Gastroesophageal sphincter (tissue), 3 donors: ENCODE measurements at regions not wholly inside any gene's neighbourhood (a gene's known extent, or its start where the extent isn't known, plus 50 kb on each side); places are given as distances from the start of the nearest gene placed in this dataset.

Source experiments
- EP300 ChIP-seq: sonication (generic); formaldehyde crosslinking; IDR thresholded peaks from one replicate; pipeline ENCODE4 v1.6.1; 2017; ENCODE audit warnings: antibody characterized with exemption, mild to moderate bottlenecking
- TF ChIP-seq, protein P1 (sequence below), 4 experiments: fragments of 200-600 bp in 2 of 4; fragments of 450-650 bp in 2 of 4; sonication (generic) in 1 of 4; IDR thresholded peaks; one replicate each; pipeline ENCODE4 v1.5.1; 2017 to 2019; ENCODE audit warnings: antibody characterized with exemption in 4 of 4, mild to moderate bottlenecking in 2 of 4, moderate library complexity in 2 of 4

DNA sequence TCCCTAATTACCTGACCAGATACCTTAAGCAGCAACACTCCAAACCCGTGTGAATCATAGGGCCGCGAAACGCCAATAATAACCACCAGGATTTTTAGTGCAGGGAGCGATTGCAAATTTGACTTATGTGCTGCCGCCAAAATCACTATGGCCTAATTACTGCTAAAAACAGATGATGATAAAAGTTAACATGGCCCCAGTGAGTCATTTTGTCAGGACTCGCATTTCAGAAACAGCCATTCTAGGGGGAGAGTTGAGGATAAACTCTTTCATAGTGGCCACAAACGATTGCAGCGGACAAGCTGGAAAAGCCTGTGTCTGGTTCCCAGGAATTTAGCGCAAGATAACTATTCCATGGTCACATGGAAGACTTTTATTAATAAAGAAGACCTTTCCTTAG is 103.4 kb downstream of the HLX start:
- TF ChIP-seq, protein P1, sequence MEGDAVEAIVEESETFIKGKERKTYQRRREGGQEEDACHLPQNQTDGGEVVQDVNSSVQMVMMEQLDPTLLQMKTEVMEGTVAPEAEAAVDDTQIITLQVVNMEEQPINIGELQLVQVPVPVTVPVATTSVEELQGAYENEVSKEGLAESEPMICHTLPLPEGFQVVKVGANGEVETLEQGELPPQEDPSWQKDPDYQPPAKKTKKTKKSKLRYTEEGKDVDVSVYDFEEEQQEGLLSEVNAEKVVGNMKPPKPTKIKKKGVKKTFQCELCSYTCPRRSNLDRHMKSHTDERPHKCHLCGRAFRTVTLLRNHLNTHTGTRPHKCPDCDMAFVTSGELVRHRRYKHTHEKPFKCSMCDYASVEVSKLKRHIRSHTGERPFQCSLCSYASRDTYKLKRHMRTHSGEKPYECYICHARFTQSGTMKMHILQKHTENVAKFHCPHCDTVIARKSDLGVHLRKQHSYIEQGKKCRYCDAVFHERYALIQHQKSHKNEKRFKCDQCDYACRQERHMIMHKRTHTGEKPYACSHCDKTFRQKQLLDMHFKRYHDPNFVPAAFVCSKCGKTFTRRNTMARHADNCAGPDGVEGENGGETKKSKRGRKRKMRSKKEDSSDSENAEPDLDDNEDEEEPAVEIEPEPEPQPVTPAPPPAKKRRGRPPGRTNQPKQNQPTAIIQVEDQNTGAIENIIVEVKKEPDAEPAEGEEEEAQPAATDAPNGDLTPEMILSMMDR (IDR thresholded peaks at IDR 0.05) = no peak
- TF ChIP-seq EP300 = no peak
